SW480 (cell line): ENCODE measurements at regions not wholly inside any gene's neighbourhood (a gene's known extent, or its start where the extent isn't known, plus 50 kb on each side); places are given as distances from the start of the nearest gene placed in this dataset.
"Not testable (repeated sequence)": the region's sequence is repeated elsewhere in the genome, so short reads cannot be mapped to it uniquely, and the experiment has no call there.

ENCODE experiments used
- DNase-seq: peaks from one replicate; pipeline ENCODE4 v3.0.0-alpha.2; 2016; ENCODE audit warnings: low spot score

- DNase-seq, result no peak
These were observed 257.0 kb upstream of the MINDY3 start for GRCh38 chr10:16117305-16117695.

- DNase-seq, result no peak
These were observed 259.1 kb upstream of the MINDY3 start for GRCh38 chr10:16119445-16119844.

- DNase-seq, result no peak
These were observed 260.3 kb upstream of the MINDY3 start for GRCh38 chr10:16120563-16120962.

- DNase-seq, result no peak
These were observed 281.2 kb upstream of the MINDY3 start for GRCh38 chr10:16141499-16141898.

GRCh38 chr10:16146993-16147392 is 286.7 kb upstream of the MINDY3 start:
- no peak for DNase-seq

GRCh38 chr10:16155834-16156233 is 281.0 kb upstream of the PTER start:
- DNase-seq, result no peak

- DNase-seq, result no peak
These were observed 280.1 kb upstream of the PTER start for GRCh38 chr10:16156681-16157080.

GRCh38 chr10:16165067-16165466 is 271.7 kb upstream of the PTER start:
- not testable (repeated sequence) for DNase-seq

- DNase-seq, result no peak
These were observed 254.7 kb upstream of the PTER start for GRCh38 chr10:16182144-16182543.

- DNase-seq, result no peak
These were observed 254.1 kb upstream of the PTER start for GRCh38 chr10:16182688-16183087.

- no peak for DNase-seq
These were observed 252.7 kb upstream of the PTER start for GRCh38 chr10:16184096-16184597.

- no peak for DNase-seq
These were observed 251.9 kb upstream of the PTER start for GRCh38 chr10:16184906-16185305.

GRCh38 chr10:16186564-16186963 is 250.2 kb upstream of the PTER start:
- DNase-seq, result no peak

GRCh38 chr10:16187161-16187560 is 249.6 kb upstream of the PTER start:
- DNase-seq, result no peak

- no peak for DNase-seq
These were observed 244.5 kb upstream of the PTER start for GRCh38 chr10:16192337-16192736.

- no peak for DNase-seq
These were observed 243.6 kb upstream of the PTER start for GRCh38 chr10:16193241-16193640.

- DNase-seq, result peak; percentile 5
These were observed 241.5 kb upstream of the PTER start for GRCh38 chr10:16195178-16195769.

GRCh38 chr10:16195894-16196293 is 240.9 kb upstream of the PTER start:
- DNase-seq, result no peak

- DNase-seq, result no peak
These were observed 237.6 kb upstream of the PTER start for GRCh38 chr10:16199216-16199615.

- DNase-seq, result not testable (repeated sequence)
These were observed 213.2 kb upstream of the PTER start for GRCh38 chr10:16223618-16224017.

- DNase-seq, result no peak
These were observed 209.1 kb upstream of the PTER start for GRCh38 chr10:16227674-16228073.

GRCh38 chr10:16231176-16231575 is 205.6 kb upstream of the PTER start:
- no peak for DNase-seq

GRCh38 chr10:16231734-16232435 is 204.9 kb upstream of the PTER start:
- no peak for DNase-seq

- DNase-seq, result no peak
These were observed 204.4 kb upstream of the PTER start for GRCh38 chr10:16232441-16232840.
